Peyer's patch (tissue), 4 donors: ENCODE measurements at regions not wholly inside any gene's neighbourhood (a gene's known extent, or its start where the extent isn't known, plus 50 kb on each side); places are given as distances from the start of the nearest gene placed in this dataset.

Experiments
- DNase-seq, 3 donors: peaks; one replicate each; pipeline ENCODE4 v3.0.0-alpha.2; 2017 to 2019
- H3K27ac ChIP-seq, 4 donors: fragments of 200-600 bp; sonication (generic); one replicate each; pipeline ENCODE4 v1.5.1; 2016 to 2019
- H3K27me3 ChIP-seq, 2 donors: fragments of 200-600 bp; sonication (generic); one replicate each; pipeline ENCODE4 v1.5.1; 2019
- H3K36me3 ChIP-seq, 3 donors: fragments of 200-600 bp; sonication (generic); one replicate each; pipeline ENCODE4 v1.5.1; 2016 to 2019
- H3K4me1 ChIP-seq, 4 donors: fragments of 200-600 bp; sonication (generic); one replicate each; pipeline ENCODE4 v1.5.1; 2016 to 2019
- H3K4me3 ChIP-seq, 4 donors: fragments of 200-600 bp; sonication (generic); 1 replicate in 3 of 4; 2 replicates in 1 of 4; pipeline ENCODE4 v1.5.1; 2016 to 2019; ENCODE audit warnings: mild to moderate bottlenecking in 1 of 4
- H3K9me3 ChIP-seq, 4 donors: fragments of 200-600 bp; sonication (generic); one replicate each; pipeline ENCODE4 v1.5.1; 2016 to 2019; ENCODE audit warnings: mild to moderate bottlenecking in 1 of 4
- POLR2A ChIP-seq, 2 donors: fragments of 450-650 bp; IDR thresholded peaks; one replicate each; pipeline ENCODE4 v1.5.1; 2017; ENCODE audit warnings: antibody characterized with exemption in 2 of 2, mild to moderate bottlenecking in 2 of 2, moderate library complexity in 2 of 2
- TF ChIP-seq, protein P1 (sequence below), 6 experiments: fragments of 450-650 bp in 4 of 6; fragments of 200-600 bp in 2 of 6; sonication (generic) in 1 of 6; IDR thresholded peaks; one replicate each; pipeline ENCODE4 v1.5.1; 2017 to 2019; ENCODE audit warnings: antibody characterized with exemption in 6 of 6, mild to moderate bottlenecking in 3 of 6, moderate library complexity in 1 of 6

DNA sequence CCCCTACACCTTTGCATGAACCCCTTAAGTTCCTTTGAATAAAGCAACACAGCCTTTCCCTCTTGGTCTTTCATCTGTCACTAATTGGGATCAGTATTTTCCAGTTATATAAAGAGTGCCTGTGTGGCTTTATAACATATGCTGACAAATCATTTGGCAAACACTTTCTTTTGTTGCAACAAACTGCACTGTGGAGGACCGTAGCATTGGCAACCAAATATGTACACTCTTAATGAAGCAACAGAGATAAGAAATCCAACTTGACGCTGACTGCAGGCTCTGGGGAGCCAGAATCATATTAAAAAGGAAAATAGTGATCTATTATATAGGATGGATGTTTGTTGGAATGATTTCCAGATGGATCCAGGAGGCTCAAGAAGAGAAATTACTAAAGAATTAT lies 120.1 kb upstream of the PRICKLE2 start:
- Histone ChIP-seq H3K4me1 (peaks cover 0 to 4% (median 0%) of the 10 kb centered on the region in 4 donors), H3K36me3 (no peaks in the 10 kb centered on the region), H3K27ac (peak overlapping the region in 3 of 4 donors; percentile 7 to 70 (median 66)), H3K4me3 (no peak overlapping the region), H3K9me3 (no peaks in the 10 kb centered on the region), H3K27me3 (no peaks in the 10 kb centered on the region)
- TF ChIP-seq POLR2A (IDR thresholded peaks at IDR 0.05), result no peak
- TF ChIP-seq, protein P1, sequence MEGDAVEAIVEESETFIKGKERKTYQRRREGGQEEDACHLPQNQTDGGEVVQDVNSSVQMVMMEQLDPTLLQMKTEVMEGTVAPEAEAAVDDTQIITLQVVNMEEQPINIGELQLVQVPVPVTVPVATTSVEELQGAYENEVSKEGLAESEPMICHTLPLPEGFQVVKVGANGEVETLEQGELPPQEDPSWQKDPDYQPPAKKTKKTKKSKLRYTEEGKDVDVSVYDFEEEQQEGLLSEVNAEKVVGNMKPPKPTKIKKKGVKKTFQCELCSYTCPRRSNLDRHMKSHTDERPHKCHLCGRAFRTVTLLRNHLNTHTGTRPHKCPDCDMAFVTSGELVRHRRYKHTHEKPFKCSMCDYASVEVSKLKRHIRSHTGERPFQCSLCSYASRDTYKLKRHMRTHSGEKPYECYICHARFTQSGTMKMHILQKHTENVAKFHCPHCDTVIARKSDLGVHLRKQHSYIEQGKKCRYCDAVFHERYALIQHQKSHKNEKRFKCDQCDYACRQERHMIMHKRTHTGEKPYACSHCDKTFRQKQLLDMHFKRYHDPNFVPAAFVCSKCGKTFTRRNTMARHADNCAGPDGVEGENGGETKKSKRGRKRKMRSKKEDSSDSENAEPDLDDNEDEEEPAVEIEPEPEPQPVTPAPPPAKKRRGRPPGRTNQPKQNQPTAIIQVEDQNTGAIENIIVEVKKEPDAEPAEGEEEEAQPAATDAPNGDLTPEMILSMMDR (IDR thresholded peaks at IDR 0.05), result no peak
- DNase-seq, result no peak

DNA sequence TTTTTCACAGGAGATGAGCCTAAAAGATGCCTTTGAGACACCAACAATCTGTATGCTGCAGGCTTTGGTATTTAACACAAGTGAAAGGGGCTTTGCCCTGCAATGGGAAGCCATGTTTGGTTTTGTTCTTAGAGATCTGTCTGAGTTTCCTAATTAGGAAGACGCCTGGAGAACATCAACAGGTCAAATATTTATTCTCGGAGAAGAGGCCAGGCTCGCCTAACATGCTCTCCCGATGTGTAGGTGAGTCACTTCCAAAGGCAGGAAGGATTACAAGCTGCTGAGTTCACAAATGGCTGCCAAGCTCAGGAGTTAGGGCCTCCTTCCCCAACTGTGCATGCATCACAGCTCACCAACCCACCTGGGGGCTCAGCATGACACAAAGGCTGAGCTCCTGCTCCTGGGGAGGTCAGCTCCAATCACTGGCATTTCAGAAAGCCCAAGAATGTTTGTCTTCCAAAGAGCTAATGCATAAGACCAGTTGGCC lies 119.5 kb upstream of the PRICKLE2 start:
- H3K36me3 ChIP-seq, result no peaks in the 10 kb centered on the region
- H3K27me3 ChIP-seq, result no peaks in the 10 kb centered on the region
- peak overlapping the region in 2 of 4 donors; percentile 66 to 70 for H3K27ac ChIP-seq
- no peak overlapping the region for H3K4me3 ChIP-seq
- no peaks in the 10 kb centered on the region for H3K9me3 ChIP-seq
- H3K4me1 ChIP-seq, result peaks cover 0 to 4% (median 0%) of the 10 kb centered on the region in 4 donors
- no peak for DNase-seq
- TF ChIP-seq POLR2A (IDR thresholded peaks at IDR 0.05), result no peak
- TF ChIP-seq, protein P1 (IDR thresholded peaks at IDR 0.05), result no peak

DNA sequence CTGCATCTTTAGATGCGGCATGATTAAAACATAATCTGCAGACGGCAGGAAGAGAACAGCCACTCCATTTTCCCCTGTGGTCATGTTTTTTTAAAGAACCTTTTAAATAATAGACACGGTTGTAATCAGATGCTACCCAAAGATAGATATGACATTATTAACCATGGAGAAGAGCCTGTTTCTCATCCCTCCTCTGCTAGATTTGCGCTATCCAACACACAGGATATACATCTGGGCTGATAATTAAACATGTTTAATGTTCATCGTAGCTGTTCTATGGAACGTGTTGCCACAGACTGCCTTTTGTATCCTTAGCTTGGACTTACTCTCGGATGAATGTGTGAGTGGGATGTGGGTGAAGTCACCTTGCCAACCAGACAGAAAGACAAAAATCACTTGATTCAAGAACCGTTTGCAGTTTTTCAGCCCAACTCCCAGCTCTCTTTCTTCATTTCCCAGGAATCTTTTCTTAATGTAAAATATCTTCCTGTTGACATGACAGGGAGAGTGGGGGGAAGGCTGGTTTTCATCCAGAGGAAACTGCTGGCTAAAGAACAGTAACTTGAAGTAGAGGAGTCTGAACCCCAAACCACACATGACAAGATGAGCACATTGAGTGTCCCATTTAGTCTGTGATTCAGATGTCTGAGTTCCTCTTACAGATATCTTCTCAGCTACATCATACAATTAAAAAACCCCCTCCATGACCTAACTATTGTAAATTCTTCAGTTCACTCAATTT lies 118.6 kb upstream of the PRICKLE2 start:
- H3K4me3 ChIP-seq, result no peak overlapping the region
- H3K9me3 ChIP-seq, result no peaks in the 10 kb centered on the region
- H3K36me3 ChIP-seq, result no peaks in the 10 kb centered on the region
- peak overlapping the region in 2 of 4 donors; percentile 66 to 70 for H3K27ac ChIP-seq
- DNase-seq, result no peak
- H3K27me3 ChIP-seq, result no peaks in the 10 kb centered on the region
- TF ChIP-seq, protein P1 (IDR thresholded peaks at IDR 0.05), result no peak
- no peak for TF ChIP-seq POLR2A (IDR thresholded peaks at IDR 0.05)
- H3K4me1 ChIP-seq, result peaks cover 0 to 4% (median 0%) of the 10 kb centered on the region in 4 donors

DNA sequence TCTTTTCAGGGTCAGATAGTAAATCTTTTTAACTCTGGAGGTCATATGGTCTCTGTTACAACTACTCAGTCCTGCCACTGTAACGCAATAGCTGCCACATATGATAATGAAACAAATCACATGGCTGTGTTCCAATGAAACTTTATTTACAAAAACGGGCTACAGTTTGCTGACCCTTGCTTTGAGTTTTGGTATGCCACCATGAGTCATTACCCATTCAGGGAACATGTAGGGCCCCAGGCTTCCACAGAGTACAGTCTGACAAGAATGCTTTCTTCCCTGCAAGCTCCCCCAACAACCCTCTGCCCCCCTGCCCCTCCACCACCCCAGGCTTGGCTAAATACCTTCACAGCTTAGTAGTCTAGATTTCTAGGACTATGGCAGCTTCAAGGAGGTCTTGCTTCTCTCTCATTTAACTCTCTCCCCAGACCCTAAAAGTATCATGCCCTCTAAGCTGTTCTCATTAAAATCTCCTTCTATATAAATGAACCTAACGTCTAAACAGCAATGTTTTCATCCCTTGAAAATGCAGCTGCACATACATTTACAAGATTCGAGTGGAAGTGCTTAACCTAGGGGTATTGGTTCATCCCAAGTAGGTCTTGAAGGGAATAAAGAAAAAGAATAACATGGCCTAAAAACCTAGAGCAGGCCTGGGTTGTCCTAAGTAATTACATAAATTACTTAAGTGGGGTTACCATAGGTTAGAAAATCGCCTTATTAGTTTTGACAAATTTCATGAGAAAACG lies 117.8 kb upstream of the PRICKLE2 start:
- no peaks in the 10 kb centered on the region for H3K36me3 ChIP-seq
- no peak overlapping the region for H3K4me3 ChIP-seq
- TF ChIP-seq POLR2A (IDR thresholded peaks at IDR 0.05), result no peak
- TF ChIP-seq, protein P1 (IDR thresholded peaks at IDR 0.05), result no peak
- H3K9me3 ChIP-seq, result no peaks in the 10 kb centered on the region
- H3K4me1 ChIP-seq, result peaks cover 0 to 4% (median 0%) of the 10 kb centered on the region in 4 donors
- no peak for DNase-seq
- H3K27me3 ChIP-seq, result no peaks in the 10 kb centered on the region
- peak overlapping the region in 2 of 4 donors; percentile 66 to 70 for H3K27ac ChIP-seq

DNA sequence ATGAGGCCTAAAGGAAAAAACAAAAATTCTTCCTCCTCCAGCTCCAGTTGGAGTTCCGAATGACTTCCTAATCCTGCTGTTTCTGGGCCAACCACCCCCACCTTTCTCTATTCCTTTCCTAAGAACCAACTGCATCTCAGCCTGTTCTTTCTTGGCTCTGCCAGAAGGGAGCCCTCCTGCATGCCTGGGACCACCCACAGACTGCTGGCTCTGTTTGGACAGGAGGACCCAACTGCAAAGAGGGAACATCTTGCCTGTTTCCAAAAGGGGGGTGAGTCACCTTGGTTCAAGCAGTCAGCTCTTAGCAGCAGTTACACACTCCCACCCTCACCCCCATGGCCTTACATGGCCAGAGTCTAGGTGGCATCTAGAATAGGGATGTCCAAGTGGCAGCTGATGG lies 116.0 kb upstream of the PRICKLE2 start:
- Histone ChIP-seq H3K36me3 (no peaks in the 10 kb centered on the region), H3K9me3 (no peaks in the 10 kb centered on the region), H3K4me3 (no peak overlapping the region), H3K27me3 (no peaks in the 10 kb centered on the region), H3K4me1 (peaks cover 0 to 4% (median 0%) of the 10 kb centered on the region in 4 donors), H3K27ac (peak overlapping the region in 3 of 4 donors; percentile 20 to 70 (median 69))
- TF ChIP-seq, protein P1 (IDR thresholded peaks at IDR 0.05), result no peak
- no peak for TF ChIP-seq POLR2A (IDR thresholded peaks at IDR 0.05)
- DNase-seq, result no peak
